SK-N-MC (cell line): ENCODE measurements at regions not wholly inside any gene's neighbourhood (a gene's known extent, or its start where the extent isn't known, plus 50 kb on each side); places are given as distances from the start of the nearest gene placed in this dataset.

Source experiments
- DNase-seq: peaks from one replicate; pipeline ENCODE4 v3.0.0-alpha.2; 2011; ENCODE audit warnings: low read depth, low spot score
- H3K27ac ChIP-seq: fragments of 200-600 bp; sonication (generic); 2 replicates; pipeline ENCODE4 v1.5.1; 2016; ENCODE audit warnings: mixed run types
- H3K36me3 ChIP-seq: fragments of 200-600 bp; sonication (generic); 2 replicates; pipeline ENCODE4 v1.6.1; 2017; ENCODE audit warnings: antibody characterized with exemption, low read length, mixed read lengths; ENCODE audit not compliant: insufficient read depth
- H3K4me3 ChIP-seq: fragments of 200-600 bp; sonication (generic); 2 replicates; pipeline ENCODE4 v1.5.1; 2016
- H3K9ac ChIP-seq: fragments of 200-600 bp; sonication (generic); 2 replicates; pipeline ENCODE4 v1.8.0; 2017; ENCODE audit warnings: mixed run types, mixed read lengths; ENCODE audit not compliant: insufficient read length
- H3K9me3 ChIP-seq: fragments of 200-600 bp; sonication (generic); 2 replicates; pipeline ENCODE4 v1.6.1; 2017; ENCODE audit warnings: low read depth, mild to moderate bottlenecking, antibody characterized with exemption, low read length, moderate library complexity, mixed read lengths
- EZH2 ChIP-seq: fragments of 200-600 bp; sonication (generic); IDR thresholded peaks from one replicate; pipeline ENCODE4 v1.6.1; 2017; ENCODE audit warnings: antibody characterized with exemption
- FOXP2 ChIP-seq: optimal IDR thresholded peaks from 2 replicates; pipeline ENCODE3; 2011; ENCODE audit warnings: mild to moderate bottlenecking, moderate library complexity; ENCODE audit not compliant: insufficient read depth; ENCODE audit errors: extremely low read length, control extremely low read depth
- POLR2AphosphoS5 ChIP-seq: IDR thresholded peaks from 2 replicates; pipeline ENCODE4 v1.6.1; 2012; ENCODE audit warnings: mild to moderate bottlenecking, low read depth, low read length, borderline replicate concordance

DNA sequence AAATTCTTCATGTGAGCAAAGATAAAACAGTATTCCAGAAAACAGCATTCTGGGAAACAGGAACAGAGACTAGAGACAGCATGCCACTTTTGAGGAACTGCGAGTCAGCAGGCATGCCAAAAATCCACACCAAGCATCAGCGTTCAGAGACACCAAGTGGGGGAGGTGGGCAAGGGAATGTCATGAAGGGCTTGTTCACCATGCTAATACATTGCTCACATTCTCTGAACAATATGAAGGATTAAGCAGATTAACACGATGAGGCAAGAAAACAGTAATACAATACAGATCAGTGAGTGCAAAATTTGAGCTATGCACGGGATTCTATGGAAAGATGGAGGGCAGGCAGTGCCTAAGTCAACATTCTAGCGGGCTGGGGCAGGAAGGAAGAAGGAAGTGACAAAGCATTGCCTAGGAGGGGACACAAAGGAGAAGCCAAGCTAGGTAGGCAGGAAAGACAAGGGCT lies 278.3 kb downstream of the FBXW7 start:
- TF ChIP-seq FOXP2 (no peak), POLR2AphosphoS5 (no peak), EZH2 (no peak)
- peaks cover 4% of the 10 kb centered on the region; the same call in 1 of the 2 replicates for H3K9me3 ChIP-seq
- H3K36me3 ChIP-seq = no peaks in the 10 kb centered on the region
- no peak overlapping the region for H3K9ac ChIP-seq
- no peak for DNase-seq
- no peak overlapping the region for H3K4me3 ChIP-seq
- H3K27ac ChIP-seq = no peak overlapping the region

DNA sequence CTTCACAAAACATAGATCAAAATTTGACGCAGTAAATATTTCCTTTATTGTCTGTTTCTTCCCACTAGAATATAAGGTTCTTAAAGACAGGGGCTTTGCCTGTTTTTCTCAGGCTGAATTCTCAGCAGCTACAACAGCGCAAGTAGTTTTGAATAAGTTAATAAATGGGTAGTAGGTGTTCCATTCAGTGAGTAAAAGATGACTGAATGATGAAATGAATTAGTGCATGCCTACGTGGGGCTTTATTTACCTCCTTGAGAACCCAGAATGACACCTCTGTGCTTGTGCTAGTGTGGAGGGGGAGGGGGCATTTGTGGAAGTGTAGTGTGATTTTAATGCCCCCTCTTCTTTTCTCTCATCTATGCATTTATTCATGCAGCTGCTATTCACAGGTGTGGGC lies 278.9 kb downstream of the FBXW7 start:
- no peak overlapping the region for H3K9ac ChIP-seq
- peaks cover 4% of the 10 kb centered on the region; the same call in 1 of the 2 replicates for H3K9me3 ChIP-seq
- no peaks in the 10 kb centered on the region for H3K36me3 ChIP-seq
- H3K4me3 ChIP-seq = no peak overlapping the region
- TF ChIP-seq POLR2AphosphoS5 (no peak), EZH2 (no peak), FOXP2 (no peak)
- DNase-seq = no peak
- H3K27ac ChIP-seq = no peak overlapping the region

DNA sequence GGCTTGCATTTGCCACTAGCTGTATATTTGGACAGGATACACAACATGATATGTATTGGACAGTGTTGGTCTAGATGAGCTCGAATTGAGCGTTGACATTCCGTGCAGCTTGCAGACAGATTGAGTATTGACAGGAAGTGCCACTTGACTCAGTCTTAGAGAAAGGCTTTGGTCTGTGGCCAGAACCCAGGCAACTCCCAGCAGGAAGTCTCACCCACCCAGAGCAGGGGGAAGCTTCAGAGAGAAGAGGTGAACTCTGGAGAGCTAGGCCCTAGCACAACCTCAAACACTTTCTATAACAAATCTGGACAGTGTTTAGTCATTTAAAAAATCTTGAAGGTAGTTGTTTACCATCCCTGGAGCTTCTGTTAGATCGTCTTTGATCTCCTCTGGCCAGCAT lies 280.5 kb downstream of the FBXW7 start:
- no peak for DNase-seq
- Histone ChIP-seq H3K4me3 (no peak overlapping the region), H3K27ac (no peak overlapping the region), H3K36me3 (no peaks in the 10 kb centered on the region), H3K9ac (no peak overlapping the region), H3K9me3 (no peaks in the 10 kb centered on the region; the same call in 1 of the 2 replicates)
- TF ChIP-seq POLR2AphosphoS5 (no peak), FOXP2 (no peak), EZH2 (no peak)

DNA sequence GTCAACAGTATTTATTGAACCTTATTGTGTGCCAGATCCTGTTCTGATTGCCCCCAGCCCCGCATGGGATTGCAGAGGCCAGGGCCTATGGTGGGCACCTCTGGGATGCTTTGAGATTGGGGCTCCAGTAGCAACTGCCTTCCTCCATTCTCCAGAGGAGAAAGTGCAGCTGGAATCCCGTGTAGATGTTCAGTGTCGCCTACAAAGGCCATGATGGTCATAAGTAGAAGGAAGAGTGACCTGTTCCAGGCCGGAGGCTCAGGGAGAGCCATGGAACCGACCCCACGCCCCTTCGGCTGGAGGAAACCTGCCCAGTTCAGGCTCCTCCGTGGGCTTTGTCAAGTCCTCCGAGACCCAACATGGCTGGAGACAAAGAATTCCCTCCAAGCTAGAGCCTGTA lies 287.5 kb downstream of the FBXW7 start:
- H3K9ac ChIP-seq = no peak overlapping the region
- H3K36me3 ChIP-seq = no peaks in the 10 kb centered on the region
- H3K27ac ChIP-seq = no peak overlapping the region
- no peaks in the 10 kb centered on the region for H3K9me3 ChIP-seq
- no peak for DNase-seq
- H3K4me3 ChIP-seq = no peak overlapping the region
- TF ChIP-seq POLR2AphosphoS5 (no peak), FOXP2 (no peak), EZH2 (no peak)

DNA sequence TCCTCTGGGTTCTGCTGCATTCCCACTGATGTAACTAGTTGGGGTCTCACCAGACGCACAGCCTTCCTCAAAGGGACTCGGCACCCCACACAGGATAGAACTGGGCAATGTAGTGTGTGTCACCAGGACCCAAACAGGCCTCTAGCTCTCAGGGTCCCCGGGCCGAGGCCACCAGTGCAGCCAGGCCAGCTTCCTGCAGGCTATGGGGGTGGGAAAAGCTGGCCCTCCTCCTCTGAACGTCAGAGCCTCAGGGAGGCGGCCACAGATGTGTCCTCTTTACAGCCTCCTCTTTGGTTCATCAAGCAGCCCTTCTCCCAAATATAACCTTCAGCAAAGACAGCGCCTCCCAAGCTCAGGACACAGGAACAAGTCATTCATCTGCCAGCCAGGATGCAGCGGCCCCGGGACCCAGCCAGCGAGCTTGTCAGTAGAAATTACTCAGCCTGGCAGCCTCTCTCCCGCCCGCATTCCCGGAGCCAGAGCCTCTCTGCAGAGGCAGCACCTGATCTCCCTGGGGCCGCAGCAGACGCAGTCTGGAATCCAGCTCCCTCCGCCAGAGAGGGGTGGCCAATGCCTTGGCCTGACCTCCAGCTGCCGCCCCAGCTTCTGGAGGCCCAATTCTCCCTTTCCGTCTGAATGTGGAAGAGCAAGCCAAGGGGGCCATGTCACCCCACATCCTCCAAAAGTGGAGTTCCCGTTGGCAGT lies 288.5 kb downstream of the FBXW7 start:
- no peaks in the 10 kb centered on the region for H3K36me3 ChIP-seq

DNA sequence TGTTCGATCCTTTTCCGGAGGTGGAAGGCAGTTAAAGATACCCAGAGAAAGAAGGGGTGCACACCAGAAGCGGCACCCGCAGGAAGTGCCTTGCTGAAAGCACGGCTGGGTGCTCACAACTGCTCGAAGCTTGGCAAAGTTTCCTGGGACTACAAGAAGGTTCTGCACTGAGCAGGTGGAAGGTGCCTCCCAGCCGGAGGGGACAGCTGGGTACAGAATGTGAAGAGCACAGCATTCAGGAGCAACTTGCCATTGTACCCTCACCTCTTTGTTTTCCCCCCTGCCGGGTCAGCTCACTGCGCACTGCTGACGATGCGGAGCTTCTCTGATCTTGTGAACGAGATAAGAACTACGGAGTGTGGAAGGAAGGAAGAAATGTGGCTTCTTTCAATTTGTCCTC lies 289.2 kb downstream of the FBXW7 start:
- Histone ChIP-seq H3K4me3 (no peak overlapping the region), H3K36me3 (no peaks in the 10 kb centered on the region), H3K27ac (no peak overlapping the region), H3K9me3 (no peaks in the 10 kb centered on the region), H3K9ac (no peak overlapping the region)
- no peak for TF ChIP-seq POLR2AphosphoS5
- no peak for TF ChIP-seq EZH2
- TF ChIP-seq FOXP2 = no peak
- no peak for DNase-seq

More for the DNA sequence above, 288.5 kb downstream of the FBXW7 start:
- no peak overlapping the region for H3K4me3 ChIP-seq
- no peak for TF ChIP-seq FOXP2
- no peak for TF ChIP-seq POLR2AphosphoS5
- TF ChIP-seq EZH2 = no peak
- H3K9me3 ChIP-seq = no peaks in the 10 kb centered on the region
- no peak overlapping the region for H3K9ac ChIP-seq
- no peak for DNase-seq
- no peak overlapping the region for H3K27ac ChIP-seq

DNA sequence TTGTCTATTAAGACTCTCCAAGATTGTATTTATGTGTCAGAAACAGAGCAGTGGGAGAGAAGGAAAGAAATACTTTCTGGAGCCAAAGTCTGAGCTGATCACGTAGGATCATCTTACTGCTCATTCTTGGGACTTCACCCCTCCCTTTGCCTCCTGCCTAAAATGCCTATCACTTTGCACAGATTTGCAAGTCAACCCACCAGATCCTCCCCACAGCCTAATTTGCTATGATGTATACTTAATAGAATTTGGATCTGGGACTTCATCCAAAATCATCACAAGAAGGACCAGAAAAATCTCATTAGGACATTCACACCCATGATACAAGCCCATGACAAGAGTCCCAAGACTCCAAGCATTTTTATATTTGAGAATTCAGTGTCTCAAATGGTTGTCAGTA lies 290.2 kb downstream of the FBXW7 start:
- TF ChIP-seq POLR2AphosphoS5 = no peak
- no peak for TF ChIP-seq EZH2
- TF ChIP-seq FOXP2 = no peak
- no peak for DNase-seq
- no peaks in the 10 kb centered on the region for H3K9me3 ChIP-seq
- H3K9ac ChIP-seq = no peak overlapping the region
- no peaks in the 10 kb centered on the region for H3K36me3 ChIP-seq
- no peak overlapping the region for H3K27ac ChIP-seq
- H3K4me3 ChIP-seq = no peak overlapping the region

DNA sequence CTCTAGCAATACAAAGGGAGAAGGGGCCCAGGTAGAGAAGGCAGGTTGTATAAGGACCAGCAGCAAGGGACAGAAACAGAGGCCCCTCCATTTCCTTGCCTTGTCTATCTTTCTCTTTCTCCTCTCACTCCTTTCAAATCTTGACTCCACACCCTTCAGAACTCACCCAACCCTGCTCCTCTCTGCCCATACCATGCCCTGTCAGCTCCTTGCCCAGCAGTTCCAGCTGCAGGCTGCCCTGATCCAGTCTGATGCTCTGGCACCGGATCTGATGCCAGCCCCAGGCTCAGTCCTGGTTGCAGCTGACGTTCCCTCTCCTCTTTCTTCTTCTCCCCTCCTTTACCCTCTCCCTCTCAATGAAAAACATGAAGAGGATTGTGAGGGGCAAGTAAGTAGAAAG lies 291.2 kb downstream of the FBXW7 start:
- no peak for DNase-seq
- no peaks in the 10 kb centered on the region for H3K9me3 ChIP-seq
- H3K27ac ChIP-seq = no peak overlapping the region
- H3K9ac ChIP-seq = no peak overlapping the region
- no peaks in the 10 kb centered on the region for H3K36me3 ChIP-seq
- no peak for TF ChIP-seq POLR2AphosphoS5
- no peak for TF ChIP-seq EZH2
- no peak for TF ChIP-seq FOXP2
- no peak overlapping the region for H3K4me3 ChIP-seq

DNA sequence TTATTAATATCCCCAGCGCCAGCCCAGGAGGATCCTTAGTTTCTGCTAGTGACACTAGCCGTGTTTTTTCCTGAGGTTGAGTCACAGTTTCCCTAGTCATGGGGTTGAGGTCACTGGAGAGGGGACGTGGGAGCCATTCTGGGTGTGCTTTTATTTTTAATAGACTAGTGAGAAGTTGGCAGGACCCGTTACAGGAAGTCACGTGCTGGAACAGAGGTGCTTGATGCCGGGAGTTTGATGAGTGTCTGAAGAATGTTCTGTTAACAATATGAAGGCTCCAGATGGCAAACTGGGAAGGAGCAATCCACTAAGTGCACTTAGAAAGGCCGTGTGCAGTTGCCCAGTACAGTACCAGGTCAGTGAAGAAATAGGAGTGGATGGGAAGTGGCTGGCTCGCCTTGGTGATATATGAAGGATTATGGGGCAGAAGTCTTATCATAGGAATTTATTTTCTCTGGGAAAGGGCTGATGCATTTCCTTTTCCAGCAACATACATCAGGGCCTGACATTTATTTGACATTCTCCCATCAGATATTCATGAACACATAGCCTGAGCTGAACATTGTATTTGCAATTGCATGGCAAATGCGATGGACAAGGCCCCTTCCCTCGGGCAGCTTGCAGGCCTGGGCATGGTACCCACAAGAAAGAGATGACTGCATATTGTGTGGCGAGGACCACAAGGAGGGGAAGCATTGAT lies 291.8 kb downstream of the FBXW7 start:
- no peaks in the 10 kb centered on the region for H3K36me3 ChIP-seq
- no peak for TF ChIP-seq EZH2
- no peak for TF ChIP-seq FOXP2
- no peak for TF ChIP-seq POLR2AphosphoS5
- no peak overlapping the region for H3K9ac ChIP-seq
- DNase-seq = no peak
- no peaks in the 10 kb centered on the region for H3K9me3 ChIP-seq
- H3K27ac ChIP-seq = no peak overlapping the region
- H3K4me3 ChIP-seq = no peak overlapping the region
